ENCODE measurements at regions not wholly inside any gene's neighbourhood (a gene's known extent, or its start where the extent isn't known, plus 50 kb on each side); places are given as distances from the start of the nearest gene placed in this dataset.

DNA sequence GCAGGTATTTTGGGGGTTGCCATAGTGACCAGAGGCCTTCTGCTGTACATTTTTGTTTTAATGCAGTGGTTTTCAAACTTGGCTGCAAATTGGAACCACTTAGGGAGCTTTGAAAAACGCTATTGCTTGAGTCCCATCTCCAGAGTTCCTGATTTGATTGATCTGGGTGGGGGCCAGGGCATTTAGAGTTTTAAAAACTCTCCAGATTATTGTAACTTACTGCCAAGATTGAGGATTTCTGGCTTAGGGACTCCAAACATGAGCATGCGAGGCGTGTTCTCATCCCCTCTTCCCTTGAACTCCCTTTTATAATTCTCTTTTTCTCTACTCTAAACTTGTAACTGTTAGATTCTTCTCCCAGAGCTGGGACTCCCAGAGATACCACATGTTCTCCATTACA is 340.8 kb upstream of the SUCLG2 start:
- TF ChIP-seq JUND (IDR thresholded peaks at IDR 0.05; ENCODE audit: low read depth) = no peak
- DNase-seq (ENCODE audit: low read depth in 1 of 2, low spot score in 1 of 2) = no peak
- in situ Hi-C loops (cut with HindIII; ENCODE audit: low pct_unique_long_range_greater_than_20kb, low sequenced_read_pairs) = no loop called here

DNA sequence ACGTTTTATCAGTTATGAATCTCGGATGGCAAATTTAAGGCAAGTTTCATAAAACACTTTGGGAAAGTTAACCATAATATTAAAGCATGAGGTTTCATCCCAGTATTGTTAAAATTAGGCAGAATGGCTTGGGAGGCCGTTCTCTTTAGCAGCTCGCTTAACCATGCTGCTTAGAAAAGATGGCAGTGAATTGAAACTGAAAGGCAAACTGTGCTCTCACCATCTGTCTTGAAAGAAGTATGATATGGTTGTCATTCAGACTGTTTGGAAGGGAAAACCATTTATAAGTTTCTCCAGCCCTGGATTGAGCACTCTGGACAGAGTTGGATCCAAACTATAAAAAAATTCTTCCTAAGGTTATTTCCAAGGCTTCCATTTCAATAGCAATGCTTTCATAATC is 332.3 kb upstream of the SUCLG2 start:
- in situ Hi-C loops (cut with HindIII; ENCODE audit: low pct_unique_long_range_greater_than_20kb, low sequenced_read_pairs) = no loop called here
- TF ChIP-seq JUND (IDR thresholded peaks at IDR 0.05; ENCODE audit: low read depth) = no peak
- DNase-seq (ENCODE audit: low read depth in 1 of 2, low spot score in 1 of 2) = no peak

DNA sequence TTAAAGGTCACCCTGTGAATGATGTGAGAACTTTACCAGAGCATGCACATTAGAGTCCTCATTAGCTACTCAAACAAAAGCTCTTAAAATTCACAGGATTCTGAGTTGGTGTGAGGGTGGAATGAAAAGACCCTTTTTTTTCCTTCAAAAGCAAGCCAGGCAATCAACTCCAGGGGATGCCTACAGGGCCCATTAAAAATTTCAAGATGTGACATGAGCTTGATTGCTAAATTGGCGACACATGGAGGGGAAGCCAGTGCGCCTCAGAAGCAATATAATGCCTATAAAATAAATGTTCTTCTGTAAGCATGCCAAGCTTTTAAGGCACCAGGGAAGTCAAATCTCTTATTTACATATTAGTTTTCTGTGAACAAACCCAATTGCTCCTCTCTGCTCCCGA is 328.8 kb upstream of the SUCLG2 start:
- no peak for TF ChIP-seq JUND (IDR thresholded peaks at IDR 0.05; ENCODE audit: low read depth)
- no peak for DNase-seq (ENCODE audit: low read depth in 1 of 2, low spot score in 1 of 2)
- in situ Hi-C loops (cut with HindIII; ENCODE audit: low pct_unique_long_range_greater_than_20kb, low sequenced_read_pairs) = no loop called here

DNA sequence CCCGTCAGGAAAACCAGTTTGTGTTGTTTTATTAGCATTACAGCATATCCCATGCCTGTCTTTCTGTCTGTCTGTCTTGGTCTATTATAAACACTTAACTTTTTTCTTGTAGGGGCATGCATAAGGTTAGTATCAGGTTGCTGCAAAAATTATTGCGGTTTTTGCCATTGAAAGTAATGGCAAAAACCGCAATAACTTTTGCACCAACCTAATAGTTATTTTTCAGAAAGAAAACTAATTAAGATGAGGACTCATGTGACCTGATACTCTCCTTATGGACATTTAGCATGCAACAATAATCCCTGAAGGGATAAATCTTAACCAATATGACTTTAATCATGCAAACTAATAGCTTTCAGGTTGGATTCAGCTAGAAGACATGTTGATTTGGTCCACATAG is 326.7 kb upstream of the SUCLG2 start:
- in situ Hi-C loops (cut with HindIII; ENCODE audit: low pct_unique_long_range_greater_than_20kb, low sequenced_read_pairs) = no loop called here
- no peak for TF ChIP-seq JUND (IDR thresholded peaks at IDR 0.05; ENCODE audit: low read depth)
- DNase-seq (ENCODE audit: low read depth in 1 of 2, low spot score in 1 of 2) = no peak

DNA sequence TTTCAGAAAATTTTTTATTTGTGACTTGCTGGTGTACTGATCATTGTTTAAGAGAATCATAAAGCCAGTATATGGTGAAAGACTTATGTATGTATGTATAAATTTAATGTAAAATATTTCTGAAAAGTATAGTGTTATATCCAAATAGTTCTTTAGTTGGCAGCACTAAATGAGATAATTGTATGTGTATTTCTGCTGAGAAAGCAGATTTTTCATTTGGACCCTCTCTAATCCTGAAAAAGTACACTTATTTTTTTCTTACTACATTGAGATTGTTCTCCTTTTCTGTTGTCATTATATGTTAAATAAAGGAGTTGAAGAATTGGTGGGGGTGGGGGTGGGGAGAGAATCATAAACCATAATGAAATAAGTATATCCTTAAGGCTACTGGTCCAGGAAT is 324.9 kb upstream of the SUCLG2 start:
- no peak for DNase-seq (ENCODE audit: low read depth in 1 of 2, low spot score in 1 of 2)
- in situ Hi-C loops (cut with HindIII; ENCODE audit: low pct_unique_long_range_greater_than_20kb, low sequenced_read_pairs) = no loop called here
- TF ChIP-seq JUND (IDR thresholded peaks at IDR 0.05; ENCODE audit: low read depth) = no peak

DNA sequence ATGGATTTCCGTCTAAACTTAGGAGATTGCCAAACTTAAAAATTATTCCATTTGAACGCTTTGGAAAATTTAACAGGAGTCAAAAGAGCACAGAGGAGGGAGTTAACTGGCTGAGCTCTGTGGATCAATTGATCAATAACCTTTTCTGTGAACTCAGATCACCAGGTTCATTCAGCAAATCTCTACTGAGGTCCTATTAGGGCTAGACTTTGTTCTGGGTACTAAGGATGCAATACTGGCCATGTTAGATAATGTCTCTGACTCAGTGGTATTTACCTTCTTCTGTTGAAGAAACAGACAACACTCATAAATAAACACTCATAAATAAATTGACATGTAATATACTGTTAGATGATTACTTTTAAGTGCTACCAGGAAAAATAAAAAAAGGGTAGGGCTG is 323.4 kb upstream of the SUCLG2 start:
- in situ Hi-C loops (cut with HindIII; ENCODE audit: low pct_unique_long_range_greater_than_20kb, low sequenced_read_pairs) = no loop called here
- no peak for TF ChIP-seq JUND (IDR thresholded peaks at IDR 0.05; ENCODE audit: low read depth)
- DNase-seq (ENCODE audit: low read depth in 1 of 2, low spot score in 1 of 2) = no peak

DNA sequence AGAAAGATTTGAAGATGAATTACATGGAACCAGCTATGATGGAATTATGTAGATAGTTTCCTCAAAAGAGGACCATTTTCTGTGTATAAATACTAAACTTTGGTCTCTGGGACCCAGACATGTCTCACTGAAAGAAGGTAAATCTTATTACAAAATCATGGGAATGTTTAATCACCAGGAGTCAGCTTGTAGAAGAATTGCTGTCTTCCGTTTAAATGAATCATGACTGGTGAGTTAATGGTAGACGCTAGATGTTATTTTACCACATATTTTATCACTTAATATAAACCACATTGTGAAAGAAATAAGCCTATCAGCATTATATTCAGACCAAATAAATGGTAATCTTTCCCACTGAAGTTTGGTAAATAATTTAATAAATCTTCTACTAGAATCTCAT is 322.3 kb upstream of the SUCLG2 start:
- no peak for TF ChIP-seq JUND (IDR thresholded peaks at IDR 0.05; ENCODE audit: low read depth)
- no peak for DNase-seq (ENCODE audit: low read depth in 1 of 2, low spot score in 1 of 2)
- in situ Hi-C loops (cut with HindIII; ENCODE audit: low pct_unique_long_range_greater_than_20kb, low sequenced_read_pairs) = no loop called here

DNA sequence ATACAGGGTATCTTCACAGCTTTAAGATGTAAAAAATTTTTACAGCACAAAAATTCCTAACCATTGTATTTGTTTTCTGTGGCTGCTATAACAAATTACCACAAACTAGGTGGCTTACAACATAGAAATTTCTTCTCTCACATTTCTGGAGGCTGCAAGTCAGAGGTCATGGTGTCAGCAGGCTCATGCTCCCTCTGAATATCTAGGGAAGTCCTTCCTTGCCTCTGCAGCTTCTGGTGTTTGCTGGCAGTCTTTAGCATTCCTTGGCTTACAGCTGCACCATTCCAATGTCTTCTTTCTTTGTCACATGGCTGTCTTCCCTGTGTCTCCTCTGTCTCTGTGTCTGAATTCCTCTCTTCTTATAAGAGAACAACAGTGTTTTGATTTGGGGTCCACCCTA is 310.2 kb upstream of the SUCLG2 start:
- TF ChIP-seq JUND (IDR thresholded peaks at IDR 0.05; ENCODE audit: low read depth) = no peak
- in situ Hi-C loops (cut with HindIII; ENCODE audit: low pct_unique_long_range_greater_than_20kb, low sequenced_read_pairs) = no loop called here
- no peak for DNase-seq (ENCODE audit: low read depth in 1 of 2, low spot score in 1 of 2)

DNA sequence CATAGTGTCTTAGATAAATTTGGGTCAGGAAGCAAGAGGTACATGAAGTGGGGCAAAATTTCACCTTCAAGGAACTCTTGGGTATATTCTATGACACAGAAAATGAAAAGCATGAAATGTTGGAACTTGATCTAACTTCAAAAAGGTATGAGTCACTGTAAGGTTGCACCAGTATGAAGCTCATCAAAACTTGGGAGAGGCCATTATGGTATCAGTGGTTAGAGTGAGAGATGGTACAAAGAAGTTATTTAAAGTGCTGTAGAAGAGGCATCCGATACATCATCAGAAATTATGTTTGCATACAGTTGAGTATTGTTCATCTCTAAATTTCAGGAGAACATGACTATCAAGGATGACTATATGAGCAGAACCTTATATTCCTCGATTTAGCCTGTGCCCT is 302.9 kb upstream of the SUCLG2 start:
- DNase-seq (ENCODE audit: low read depth in 1 of 2, low spot score in 1 of 2) = no peak
- TF ChIP-seq JUND (IDR thresholded peaks at IDR 0.05; ENCODE audit: low read depth) = no peak
- in situ Hi-C loops (cut with HindIII; ENCODE audit: low pct_unique_long_range_greater_than_20kb, low sequenced_read_pairs) = no loop called here

DNA sequence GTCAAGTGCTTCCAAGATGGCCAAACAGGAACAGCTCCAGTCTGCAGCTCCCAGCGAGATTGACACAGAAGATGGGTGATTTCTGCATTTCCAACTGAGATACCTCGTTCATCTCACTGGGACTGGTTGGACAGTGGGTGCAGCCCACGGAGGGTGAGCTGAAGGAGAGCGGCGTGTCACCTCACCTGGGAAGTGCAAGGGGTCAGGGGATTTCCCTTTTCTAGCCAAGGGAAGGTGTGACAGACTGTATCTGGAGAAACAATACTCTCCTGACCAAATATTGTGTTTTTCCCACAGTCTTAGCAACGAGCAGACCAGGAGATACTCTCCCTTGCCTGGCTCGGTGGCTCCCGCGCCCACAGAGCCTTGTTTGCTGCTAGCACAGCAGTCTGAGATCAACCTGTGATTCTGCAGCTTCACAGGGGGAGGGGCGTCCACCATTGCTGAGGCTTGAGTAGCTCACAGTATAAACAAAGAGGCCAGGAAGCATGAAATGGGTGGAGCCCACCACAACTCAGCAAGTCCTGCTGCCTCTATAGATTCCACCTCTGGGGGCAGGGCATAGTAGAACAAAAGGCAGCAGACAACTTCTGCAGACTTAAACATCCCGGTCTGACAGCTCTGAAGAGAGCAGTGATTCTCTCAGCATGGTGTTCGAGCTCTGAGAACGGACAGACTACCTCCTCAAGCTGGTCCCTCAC is 293.5 kb upstream of the SUCLG2 start:
- no peak for TF ChIP-seq JUND (IDR thresholded peaks at IDR 0.05; ENCODE audit: low read depth)
- in situ Hi-C loops (cut with HindIII; ENCODE audit: low pct_unique_long_range_greater_than_20kb, low sequenced_read_pairs) = no loop called here
- DNase-seq (ENCODE audit: low read depth in 1 of 2, low spot score in 1 of 2) = peak in 1 of 2 experiments; percentile 46

DNA sequence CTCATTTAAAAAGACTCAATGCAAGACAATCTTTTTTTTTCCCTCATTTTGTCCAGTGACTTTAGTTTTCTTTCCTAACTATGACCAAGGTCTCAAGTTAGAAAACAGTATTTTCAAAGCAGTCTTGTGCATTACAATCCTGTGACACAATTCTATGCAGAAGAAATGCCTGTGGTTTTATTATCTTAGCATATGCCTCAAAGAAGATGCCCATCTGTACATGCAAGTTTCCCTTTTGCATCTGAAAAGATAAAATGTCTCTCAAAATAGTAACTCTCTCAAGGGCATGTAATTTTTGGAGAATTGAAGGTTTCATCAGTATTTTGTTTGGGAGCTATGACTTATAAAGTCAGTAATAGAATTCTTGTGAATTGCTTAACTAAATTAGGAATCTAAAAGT is 292.0 kb upstream of the SUCLG2 start:
- TF ChIP-seq JUND (IDR thresholded peaks at IDR 0.05; ENCODE audit: low read depth) = no peak
- no peak for DNase-seq (ENCODE audit: low read depth in 1 of 2, low spot score in 1 of 2)
- in situ Hi-C loops (cut with HindIII; ENCODE audit: low pct_unique_long_range_greater_than_20kb, low sequenced_read_pairs) = no loop called here

DNA sequence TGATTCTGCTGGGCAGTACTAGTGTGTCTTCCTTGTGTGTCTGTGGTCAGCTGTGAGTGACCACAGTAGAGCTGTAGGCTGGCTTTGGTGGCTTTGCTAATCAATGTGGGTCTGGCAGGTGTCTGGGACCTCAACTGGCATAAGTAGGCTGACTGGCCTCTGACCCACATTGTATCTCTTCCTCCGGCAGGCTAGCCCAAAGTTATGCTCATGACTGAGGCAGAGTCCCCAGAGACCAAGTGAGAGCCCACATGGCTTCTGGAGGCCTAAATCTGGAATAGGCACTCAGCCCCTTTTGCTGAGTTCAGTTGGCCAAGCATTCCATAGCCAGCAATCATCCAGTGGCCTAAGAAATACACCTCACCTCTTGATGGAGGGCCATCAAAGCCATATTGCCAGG is 289.1 kb upstream of the SUCLG2 start:
- TF ChIP-seq JUND (IDR thresholded peaks at IDR 0.05; ENCODE audit: low read depth) = no peak
- no peak for DNase-seq (ENCODE audit: low read depth in 1 of 2, low spot score in 1 of 2)
- in situ Hi-C loops (cut with HindIII; ENCODE audit: low pct_unique_long_range_greater_than_20kb, low sequenced_read_pairs) = no loop called here

DNA sequence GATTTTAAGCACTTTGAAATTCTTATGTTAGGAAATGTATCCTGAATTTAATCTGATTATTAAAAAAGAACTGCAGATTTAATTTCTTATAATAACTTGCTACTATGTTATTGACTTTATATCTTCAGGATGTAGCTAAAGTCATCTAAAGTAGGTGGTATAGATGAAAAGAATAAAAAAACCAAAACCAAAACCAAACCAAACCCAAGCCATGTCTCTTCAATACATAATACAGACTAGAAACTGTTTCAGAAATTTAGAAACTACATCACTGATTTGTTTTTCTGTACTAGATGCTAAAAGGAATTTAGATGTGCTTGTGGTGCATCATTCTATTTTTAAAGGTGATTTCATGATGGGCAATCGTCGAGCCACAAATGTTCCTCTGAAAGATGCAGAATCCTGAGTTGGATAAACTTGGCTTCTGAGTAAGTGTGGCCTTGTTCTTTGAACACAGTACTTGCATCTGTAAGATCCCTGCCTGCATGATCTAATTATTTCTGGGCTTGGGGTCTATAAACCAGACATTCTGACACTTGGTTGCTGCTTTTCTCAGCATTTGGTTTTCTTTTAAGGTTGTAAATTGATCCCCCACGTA is 287.1 kb upstream of the SUCLG2 start:
- no peak for TF ChIP-seq JUND (IDR thresholded peaks at IDR 0.05; ENCODE audit: low read depth)
- in situ Hi-C loops (cut with HindIII; ENCODE audit: low pct_unique_long_range_greater_than_20kb, low sequenced_read_pairs) = no loop called here
- DNase-seq (ENCODE audit: low read depth in 1 of 2, low spot score in 1 of 2) = no peak
